GM23338 (cell line): ENCODE measurements at regions not wholly inside any gene's neighbourhood (a gene's known extent, or its start where the extent isn't known, plus 50 kb on each side); places are given as distances from the start of the nearest gene placed in this dataset.

ENCODE experiments used
- ATAC-seq: fragments of 200-7000 bp; cut with Tn5 transposase; 3 replicates; pipeline ENCODE4 v1.9.1; 2020
- DNase-seq: peaks from one replicate; pipeline ENCODE4 v3.0.0-alpha.2; 2015; ENCODE audit warnings: low spot score
- H2AFZ ChIP-seq: fragments of 200-600 bp; sonication (generic); 2 replicates; pipeline ENCODE4 v1.8.0; 2016; ENCODE audit warnings: antibody characterized with exemption, mild to moderate bottlenecking, moderate library complexity
- H3F3A ChIP-seq: fragments of 200-600 bp; sonication (generic); replicated peaks from 2 replicates; pipeline ENCODE4 v1.8.0; 2017; ENCODE audit warnings: antibody characterized with exemption, mixed run types, low read depth
- H3K27ac ChIP-seq: fragments of 200-600 bp; sonication (generic); 2 replicates; pipeline ENCODE4 v1.6.1; 2016; ENCODE audit warnings: low read depth
- H3K27me3 ChIP-seq: fragments of 200-600 bp; sonication (generic); 2 replicates; pipeline ENCODE4 v1.8.0; 2016; ENCODE audit warnings: mild to moderate bottlenecking, mixed run types, moderate library complexity; ENCODE audit not compliant: insufficient read depth
- H3K36me3 ChIP-seq: fragments of 200-600 bp; sonication (generic); 2 replicates; pipeline ENCODE4 v1.8.0; 2016; ENCODE audit warnings: mild to moderate bottlenecking; ENCODE audit not compliant: insufficient read depth
- H3K4me1 ChIP-seq: fragments of 200-600 bp; sonication (generic); 2 replicates; pipeline ENCODE4 v1.8.0; 2016; ENCODE audit warnings: mild to moderate bottlenecking, moderate library complexity; ENCODE audit not compliant: insufficient read depth
- H3K4me2 ChIP-seq: fragments of 200-600 bp; sonication (generic); 2 replicates; pipeline ENCODE4 v1.7.1; 2017; ENCODE audit warnings: mixed run types
- H3K4me3 ChIP-seq: fragments of 200-600 bp; sonication (generic); 2 replicates; pipeline ENCODE4 v1.6.1; 2016; ENCODE audit warnings: mixed run types
- H3K79me2 ChIP-seq: fragments of 200-600 bp; sonication (generic); replicated peaks from 2 replicates; pipeline ENCODE4 v1.8.0; 2017; ENCODE audit warnings: mild to moderate bottlenecking; ENCODE audit not compliant: insufficient read depth
- H3K9me2 ChIP-seq: fragments of 200-600 bp; sonication (generic); 2 replicates; pipeline ENCODE4 v1.8.0; 2017; ENCODE audit not compliant: insufficient read depth
- H4K20me1 ChIP-seq: fragments of 200-600 bp; sonication (generic); replicated peaks from 2 replicates; pipeline ENCODE4 v1.8.0; 2017; ENCODE audit warnings: mild to moderate bottlenecking; ENCODE audit not compliant: insufficient read depth
- H3K27ac Mint-ChIP-seq: 2 replicates; pipeline ENCODE4 v1.8.0; 2020; ENCODE audit warnings: inconsistent platforms, mild to moderate bottlenecking, moderate library complexity, mixed read lengths
- H3K27me3 Mint-ChIP-seq: 3 replicates; pipeline ENCODE4 v1.8.0; 2022; ENCODE audit warnings: low read depth, mild to moderate bottlenecking, moderate library complexity, mixed read lengths, inconsistent platforms; ENCODE audit not compliant: insufficient read depth, poor library complexity
- H3K36me3 Mint-ChIP-seq: 3 replicates; pipeline ENCODE4 v1.8.0; 2021; ENCODE audit warnings: low read depth, mild to moderate bottlenecking, inconsistent platforms, moderate library complexity, mixed read lengths
- H3K4me1 Mint-ChIP-seq: 3 replicates; pipeline ENCODE4 v1.8.0; 2020; ENCODE audit warnings: mild to moderate bottlenecking, inconsistent platforms, mixed read lengths
- H3K4me3 Mint-ChIP-seq: 3 replicates; pipeline ENCODE4 v1.8.0; 2021; ENCODE audit warnings: moderate library complexity, mild to moderate bottlenecking, inconsistent platforms, mixed read lengths
- H3K9me3 Mint-ChIP-seq: 3 replicates; pipeline ENCODE4 v1.8.0; 2020; ENCODE audit warnings: moderate library complexity, mild to moderate bottlenecking, inconsistent platforms, mixed read lengths
- EZH2 ChIP-seq: fragments of 200-600 bp; sonication (generic); IDR thresholded peaks from one replicate; pipeline ENCODE4 v1.8.0; 2017; ENCODE audit warnings: antibody characterized with exemption, mild to moderate bottlenecking, low read depth; ENCODE audit not compliant: unreplicated experiment
- EZH2phosphoT487 ChIP-seq: fragments of 200-600 bp; sonication (generic); IDR thresholded peaks from one replicate; pipeline ENCODE4 v1.8.1; 2018; ENCODE audit warnings: antibody characterized with exemption; ENCODE audit not compliant: unreplicated experiment
- JUNB ChIP-seq: IDR thresholded peaks from one replicate; pipeline ENCODE4 v1.6.1; 2016; ENCODE audit warnings: antibody characterized with exemption; ENCODE audit not compliant: unreplicated experiment
- NANOG ChIP-seq: IDR thresholded peaks from 2 replicates; pipeline ENCODE4 v1.6.1; 2016; ENCODE audit warnings: antibody characterized with exemption, borderline replicate concordance
- POLR2AphosphoS5 ChIP-seq: IDR thresholded peaks from 2 replicates; pipeline ENCODE4 v1.6.1; 2016; ENCODE audit warnings: antibody characterized with exemption, low read depth
- ZNF114 ChIP-seq: fragments of 250-450 bp; sonication (Bioruptor Pico); IDR thresholded peaks from 2 replicates; pipeline ENCODE4 v1.5.0; 2020; ENCODE audit warnings: mild to moderate bottlenecking, moderate library complexity
- ZNF331 ChIP-seq: fragments of 250-450 bp; sonication (Bioruptor Pico); IDR thresholded peaks from 2 replicates; pipeline ENCODE4 v1.5.0; 2020; ENCODE audit warnings: low read depth, mild to moderate bottlenecking, moderate library complexity
- TF ChIP-seq, protein P1 (sequence below): fragments of 250-450 bp; sonication (Bioruptor Pico); IDR thresholded peaks from 2 replicates; pipeline ENCODE4 v1.5.0; 2020; ENCODE audit warnings: mild to moderate bottlenecking, moderate library complexity
- TF ChIP-seq, protein P2 (sequence below), 2 experiments: fragments of 200-600 bp in 1 of 2; sonication (generic) in 1 of 2; conservative IDR thresholded peaks; 2 replicates each; pipeline versions ENCODE4 v1.5.1 to v1.6.1; 2016 to 2017; ENCODE audit warnings: antibody characterized with exemption in 2 of 2, low read depth in 2 of 2, mild to moderate bottlenecking in 2 of 2, moderate library complexity in 1 of 2
- TF ChIP-seq, protein P3 (sequence below): IDR thresholded peaks from 2 replicates; pipeline ENCODE4 v1.6.1; 2016; ENCODE audit warnings: antibody characterized with exemption

DNA sequence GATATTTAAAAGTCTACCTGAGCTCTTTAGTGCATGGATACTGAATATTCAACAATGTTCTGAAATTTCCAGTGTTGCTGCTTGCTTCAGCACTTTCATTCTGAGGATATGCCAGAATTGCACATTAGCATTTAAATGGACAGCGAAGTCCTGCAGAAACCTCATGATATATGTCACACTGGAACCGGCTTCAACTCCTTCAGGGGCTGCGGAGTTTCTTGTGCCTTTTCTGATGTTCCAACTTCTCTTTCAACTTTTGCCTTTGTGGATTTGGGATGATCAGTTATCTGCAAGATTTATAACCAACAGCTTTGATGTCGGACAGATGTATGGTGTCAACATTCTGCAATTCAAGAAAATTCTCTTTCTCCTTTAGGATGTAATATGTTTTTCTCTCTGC, 142.5 kb upstream of the LMNTD1 start:
- no peak overlapping the region for H3K4me3 Mint-ChIP-seq
- ATAC-seq = no peak
- H3K79me2 ChIP-seq = no peaks in the 10 kb centered on the region

DNA sequence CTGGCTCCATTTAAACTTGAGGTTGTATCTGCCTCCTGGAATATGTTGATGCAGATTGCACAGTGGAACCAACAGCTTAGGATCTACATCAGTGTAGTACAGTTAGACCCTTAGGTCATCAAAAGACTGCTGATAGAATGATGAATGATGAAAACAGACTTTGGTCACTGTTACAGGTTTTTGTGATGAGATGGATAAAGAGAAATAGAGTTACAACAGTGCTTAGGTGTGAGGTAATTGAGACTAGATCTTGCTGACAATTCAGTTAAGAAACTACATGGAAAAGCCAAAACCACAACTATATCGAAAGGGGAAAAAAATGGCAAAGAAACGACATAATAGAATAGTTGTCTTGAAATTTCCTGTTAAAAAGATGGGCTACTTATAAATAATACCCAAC, 145.7 kb upstream of the LMNTD1 start:
- peaks cover 3% of the 10 kb centered on the region for H3K27me3 Mint-ChIP-seq
- TF ChIP-seq POLR2AphosphoS5 = no peak
- TF ChIP-seq, protein P1, sequence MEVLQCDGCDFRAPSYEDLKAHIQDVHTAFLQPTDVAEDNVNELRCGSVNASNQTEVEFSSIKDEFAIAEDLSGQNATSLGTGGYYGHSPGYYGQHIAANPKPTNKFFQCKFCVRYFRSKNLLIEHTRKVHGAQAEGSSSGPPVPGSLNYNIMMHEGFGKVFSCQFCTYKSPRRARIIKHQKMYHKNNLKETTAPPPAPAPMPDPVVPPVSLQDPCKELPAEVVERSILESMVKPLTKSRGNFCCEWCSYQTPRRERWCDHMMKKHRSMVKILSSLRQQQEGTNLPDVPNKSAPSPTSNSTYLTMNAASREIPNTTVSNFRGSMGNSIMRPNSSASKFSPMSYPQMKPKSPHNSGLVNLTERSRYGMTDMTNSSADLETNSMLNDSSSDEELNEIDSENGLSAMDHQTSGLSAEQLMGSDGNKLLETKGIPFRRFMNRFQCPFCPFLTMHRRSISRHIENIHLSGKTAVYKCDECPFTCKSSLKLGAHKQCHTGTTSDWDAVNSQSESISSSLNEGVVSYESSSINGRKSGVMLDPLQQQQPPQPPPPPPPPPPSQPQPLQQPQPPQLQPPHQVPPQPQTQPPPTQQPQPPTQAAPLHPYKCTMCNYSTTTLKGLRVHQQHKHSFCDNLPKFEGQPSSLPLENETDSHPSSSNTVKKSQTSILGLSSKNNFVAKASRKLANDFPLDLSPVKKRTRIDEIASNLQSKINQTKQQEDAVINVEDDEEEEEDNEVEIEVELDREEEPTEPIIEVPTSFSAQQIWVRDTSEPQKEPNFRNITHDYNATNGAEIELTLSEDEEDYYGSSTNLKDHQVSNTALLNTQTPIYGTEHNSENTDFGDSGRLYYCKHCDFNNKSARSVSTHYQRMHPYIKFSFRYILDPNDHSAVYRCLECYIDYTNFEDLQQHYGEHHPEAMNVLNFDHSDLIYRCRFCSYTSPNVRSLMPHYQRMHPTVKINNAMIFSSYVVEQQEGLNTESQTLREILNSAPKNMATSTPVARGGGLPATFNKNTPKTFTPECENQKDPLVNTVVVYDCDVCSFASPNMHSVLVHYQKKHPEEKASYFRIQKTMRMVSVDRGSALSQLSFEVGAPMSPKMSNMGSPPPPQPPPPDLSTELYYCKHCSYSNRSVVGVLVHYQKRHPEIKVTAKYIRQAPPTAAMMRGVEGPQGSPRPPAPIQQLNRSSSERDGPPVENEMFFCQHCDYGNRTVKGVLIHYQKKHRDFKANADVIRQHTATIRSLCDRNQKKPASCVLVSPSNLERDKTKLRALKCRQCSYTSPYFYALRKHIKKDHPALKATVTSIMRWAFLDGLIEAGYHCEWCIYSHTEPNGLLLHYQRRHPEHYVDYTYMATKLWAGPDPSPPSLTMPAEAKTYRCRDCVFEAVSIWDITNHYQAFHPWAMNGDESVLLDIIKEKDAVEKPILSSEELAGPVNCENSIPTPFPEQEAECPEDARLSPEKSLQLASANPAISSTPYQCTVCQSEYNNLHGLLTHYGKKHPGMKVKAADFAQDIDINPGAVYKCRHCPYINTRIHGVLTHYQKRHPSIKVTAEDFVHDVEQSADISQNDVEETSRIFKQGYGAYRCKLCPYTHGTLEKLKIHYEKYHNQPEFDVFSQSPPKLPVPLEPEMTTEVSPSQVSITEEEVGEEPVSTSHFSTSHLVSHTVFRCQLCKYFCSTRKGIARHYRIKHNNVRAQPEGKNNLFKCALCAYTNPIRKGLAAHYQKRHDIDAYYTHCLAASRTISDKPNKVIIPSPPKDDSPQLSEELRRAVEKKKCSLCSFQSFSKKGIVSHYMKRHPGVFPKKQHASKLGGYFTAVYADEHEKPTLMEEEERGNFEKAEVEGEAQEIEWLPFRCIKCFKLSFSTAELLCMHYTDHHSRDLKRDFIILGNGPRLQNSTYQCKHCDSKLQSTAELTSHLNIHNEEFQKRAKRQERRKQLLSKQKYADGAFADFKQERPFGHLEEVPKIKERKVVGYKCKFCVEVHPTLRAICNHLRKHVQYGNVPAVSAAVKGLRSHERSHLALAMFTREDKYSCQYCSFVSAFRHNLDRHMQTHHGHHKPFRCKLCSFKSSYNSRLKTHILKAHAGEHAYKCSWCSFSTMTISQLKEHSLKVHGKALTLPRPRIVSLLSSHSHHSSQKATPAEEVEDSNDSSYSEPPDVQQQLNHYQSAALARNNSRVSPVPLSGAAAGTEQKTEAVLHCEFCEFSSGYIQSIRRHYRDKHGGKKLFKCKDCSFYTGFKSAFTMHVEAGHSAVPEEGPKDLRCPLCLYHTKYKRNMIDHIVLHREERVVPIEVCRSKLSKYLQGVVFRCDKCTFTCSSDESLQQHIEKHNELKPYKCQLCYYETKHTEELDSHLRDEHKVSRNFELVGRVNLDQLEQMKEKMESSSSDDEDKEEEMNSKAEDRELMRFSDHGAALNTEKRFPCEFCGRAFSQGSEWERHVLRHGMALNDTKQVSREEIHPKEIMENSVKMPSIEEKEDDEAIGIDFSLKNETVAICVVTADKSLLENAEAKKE (CRISPR knock-in tag) = no peak
- no peak for TF ChIP-seq NANOG
- TF ChIP-seq EZH2 = no peak
- TF ChIP-seq ZNF114 = no peak
- TF ChIP-seq, protein P2, sequence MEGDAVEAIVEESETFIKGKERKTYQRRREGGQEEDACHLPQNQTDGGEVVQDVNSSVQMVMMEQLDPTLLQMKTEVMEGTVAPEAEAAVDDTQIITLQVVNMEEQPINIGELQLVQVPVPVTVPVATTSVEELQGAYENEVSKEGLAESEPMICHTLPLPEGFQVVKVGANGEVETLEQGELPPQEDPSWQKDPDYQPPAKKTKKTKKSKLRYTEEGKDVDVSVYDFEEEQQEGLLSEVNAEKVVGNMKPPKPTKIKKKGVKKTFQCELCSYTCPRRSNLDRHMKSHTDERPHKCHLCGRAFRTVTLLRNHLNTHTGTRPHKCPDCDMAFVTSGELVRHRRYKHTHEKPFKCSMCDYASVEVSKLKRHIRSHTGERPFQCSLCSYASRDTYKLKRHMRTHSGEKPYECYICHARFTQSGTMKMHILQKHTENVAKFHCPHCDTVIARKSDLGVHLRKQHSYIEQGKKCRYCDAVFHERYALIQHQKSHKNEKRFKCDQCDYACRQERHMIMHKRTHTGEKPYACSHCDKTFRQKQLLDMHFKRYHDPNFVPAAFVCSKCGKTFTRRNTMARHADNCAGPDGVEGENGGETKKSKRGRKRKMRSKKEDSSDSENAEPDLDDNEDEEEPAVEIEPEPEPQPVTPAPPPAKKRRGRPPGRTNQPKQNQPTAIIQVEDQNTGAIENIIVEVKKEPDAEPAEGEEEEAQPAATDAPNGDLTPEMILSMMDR (conservative IDR thresholded peaks at IDR 0.05; ENCODE audit: low read depth in 2 of 2) = no peak
- TF ChIP-seq JUNB = no peak
- TF ChIP-seq, protein P3, sequence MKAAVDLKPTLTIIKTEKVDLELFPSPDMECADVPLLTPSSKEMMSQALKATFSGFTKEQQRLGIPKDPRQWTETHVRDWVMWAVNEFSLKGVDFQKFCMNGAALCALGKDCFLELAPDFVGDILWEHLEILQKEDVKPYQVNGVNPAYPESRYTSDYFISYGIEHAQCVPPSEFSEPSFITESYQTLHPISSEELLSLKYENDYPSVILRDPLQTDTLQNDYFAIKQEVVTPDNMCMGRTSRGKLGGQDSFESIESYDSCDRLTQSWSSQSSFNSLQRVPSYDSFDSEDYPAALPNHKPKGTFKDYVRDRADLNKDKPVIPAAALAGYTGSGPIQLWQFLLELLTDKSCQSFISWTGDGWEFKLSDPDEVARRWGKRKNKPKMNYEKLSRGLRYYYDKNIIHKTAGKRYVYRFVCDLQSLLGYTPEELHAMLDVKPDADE = no peak
- TF ChIP-seq ZNF331 (CRISPR knock-in tag) = no peak
- no peak for TF ChIP-seq EZH2phosphoT487

More for the DNA sequence above, 142.5 kb upstream of the LMNTD1 start:
- Mint-ChIP-seq H3K36me3 (peaks cover 3% of the 10 kb centered on the region; the same call in 1 of the 3 replicates), H3K27me3 (no peaks in the 10 kb centered on the region), H3K9me3 (peaks cover 3% of the 10 kb centered on the region; the same call in 1 of the 3 replicates), H3K27ac (no peak overlapping the region; the same call in 1 of the 2 replicates), H3K4me1 (peaks cover 28% of the 10 kb centered on the region)
- DNase-seq = no peak
- Histone ChIP-seq H3K4me2 (no peak overlapping the region), H3K27ac (no peak overlapping the region), H3F3A (no peaks in the 10 kb centered on the region), H3K4me1 (peaks cover 27% of the 10 kb centered on the region), H3K9me2 (0 out of 2 replicates have a peak, but pooled peaks cover 4% of the 10 kb centered on the region), H3K27me3 (no peaks in the 10 kb centered on the region), H2AFZ (no peak overlapping the region), H3K36me3 (no peaks in the 10 kb centered on the region), H4K20me1 (no peaks in the 10 kb centered on the region), H3K4me3 (no peak overlapping the region)
- no peak for TF ChIP-seq NANOG

More for the DNA sequence above, 145.7 kb upstream of the LMNTD1 start:
- Histone ChIP-seq H3K79me2 (no peaks in the 10 kb centered on the region), H3K27me3 (no peaks in the 10 kb centered on the region), H3F3A (no peaks in the 10 kb centered on the region), H2AFZ (no peak overlapping the region), H3K4me3 (no peak overlapping the region), H3K36me3 (no peaks in the 10 kb centered on the region), H4K20me1 (no peaks in the 10 kb centered on the region), H3K4me2 (no peak overlapping the region), H3K27ac (no peak overlapping the region), H3K4me1 (peaks cover 4% of the 10 kb centered on the region; the same call in 1 of the 2 replicates), H3K9me2 (peaks cover 4% of the 10 kb centered on the region; the same call in 1 of the 2 replicates)
- peaks cover 3% of the 10 kb centered on the region; the same call in 1 of the 3 replicates for H3K9me3 Mint-ChIP-seq
- H3K4me1 Mint-ChIP-seq = peaks cover 9% of the 10 kb centered on the region; the same call in 2 of the 3 replicates
- DNase-seq = no peak
- no peak overlapping the region for H3K4me3 Mint-ChIP-seq
- ATAC-seq = no peak
- H3K36me3 Mint-ChIP-seq = peaks cover 3% of the 10 kb centered on the region; the same call in 2 of the 3 replicates
- H3K27ac Mint-ChIP-seq = no peak overlapping the region
